Upper lobe of right lung (tissue), 1 donor: ENCODE measurements at regions not wholly inside any gene's neighbourhood (a gene's known extent, or its start where the extent isn't known, plus 50 kb on each side); places are given as distances from the start of the nearest gene placed in this dataset.

ENCODE experiments used
- ATAC-seq: fragments of 200-7000 bp; cut with Tn5 transposase; one replicate; pipeline ENCODE4 v1.9.1; 2020; ENCODE audit warnings: mild to moderate bottlenecking, moderate library complexity
- DNase-seq: peaks from one replicate; pipeline ENCODE4 v3.0.0-alpha.2; 2020
- H3K27ac ChIP-seq: fragments of 200-600 bp; one replicate; pipeline ENCODE4 v1.8.0; 2022
- H3K27me3 ChIP-seq: fragments of 200-600 bp; one replicate; pipeline ENCODE4 v1.8.0; 2022; ENCODE audit warnings: mild to moderate bottlenecking
- H3K36me3 ChIP-seq: fragments of 200-600 bp; one replicate; pipeline ENCODE4 v1.8.0; 2022
- H3K4me1 ChIP-seq: fragments of 200-600 bp; one replicate; pipeline ENCODE4 v1.8.0; 2022
- H3K4me3 ChIP-seq: fragments of 200-600 bp; one replicate; pipeline ENCODE4 v1.8.0; 2022; ENCODE audit warnings: mild to moderate bottlenecking
- H3K9me3 ChIP-seq: fragments of 200-600 bp; one replicate; pipeline ENCODE4 v1.8.0; 2022
- CTCF ChIP-seq: fragments of 200-600 bp; IDR thresholded peaks from one replicate; pipeline ENCODE4 v1.8.0; 2022; ENCODE audit warnings: antibody characterized with exemption
- intact Hi-C: fragments of 100-400 bp; cut with DNase I; formaldehyde crosslinking; loops from one replicate; pipeline ENCODE4 v1.11.0; 2022
- donor health status: DM: no; HTN: yes; CAD: no; lungs with severe emphysema.

DNA sequence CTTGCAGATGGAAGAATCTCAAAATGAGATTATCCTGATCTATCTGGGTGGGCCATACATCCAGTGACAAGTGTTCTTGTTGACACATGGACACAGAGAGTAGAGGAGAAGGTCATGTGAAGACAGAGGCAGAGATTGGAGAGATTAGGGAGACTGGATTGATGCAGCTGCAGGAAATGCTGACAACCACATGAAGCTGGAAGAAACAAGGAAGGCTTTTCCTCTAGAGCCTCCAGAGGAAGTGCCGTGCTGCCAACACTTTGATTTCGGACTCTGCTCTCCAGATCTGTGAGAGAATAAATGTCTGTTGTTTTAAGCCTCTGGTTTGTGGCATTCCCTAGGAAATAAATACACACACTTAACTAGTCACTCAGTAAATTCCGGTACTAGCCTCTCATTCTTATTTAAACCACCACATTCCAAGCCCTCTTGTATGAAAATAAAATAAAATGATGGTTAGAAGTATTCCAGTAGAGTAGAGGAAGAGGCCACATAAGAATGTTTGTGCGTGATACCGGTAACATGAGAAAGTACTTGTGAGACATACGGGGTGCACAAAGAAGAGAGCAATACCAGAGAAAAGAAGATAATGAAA lies 110.9 kb upstream of the DMAC1 start:
- H3K27ac ChIP-seq, result no peak overlapping the region
- no peak for TF ChIP-seq CTCF
- ATAC-seq, result no peak
- no peaks in the 10 kb centered on the region for H3K9me3 ChIP-seq
- intact Hi-C loops, result no loop called here
- no peaks in the 10 kb centered on the region for H3K36me3 ChIP-seq
- H3K27me3 ChIP-seq, result no peaks in the 10 kb centered on the region
- DNase-seq, result no peak
- no peaks in the 10 kb centered on the region for H3K4me1 ChIP-seq
- no peak overlapping the region for H3K4me3 ChIP-seq

GRCh38 chr9:7909537-7909936 lies 110.0 kb upstream of the DMAC1 start:
- intact Hi-C loops, result no loop called here
- Histone ChIP-seq H3K9me3 (no peaks in the 10 kb centered on the region), H3K4me3 (no peak overlapping the region), H3K36me3 (no peaks in the 10 kb centered on the region), H3K27ac (no peak overlapping the region), H3K27me3 (no peaks in the 10 kb centered on the region), H3K4me1 (no peaks in the 10 kb centered on the region)
- TF ChIP-seq CTCF, result no peak
- no peak for DNase-seq
- no peak for ATAC-seq

DNA sequence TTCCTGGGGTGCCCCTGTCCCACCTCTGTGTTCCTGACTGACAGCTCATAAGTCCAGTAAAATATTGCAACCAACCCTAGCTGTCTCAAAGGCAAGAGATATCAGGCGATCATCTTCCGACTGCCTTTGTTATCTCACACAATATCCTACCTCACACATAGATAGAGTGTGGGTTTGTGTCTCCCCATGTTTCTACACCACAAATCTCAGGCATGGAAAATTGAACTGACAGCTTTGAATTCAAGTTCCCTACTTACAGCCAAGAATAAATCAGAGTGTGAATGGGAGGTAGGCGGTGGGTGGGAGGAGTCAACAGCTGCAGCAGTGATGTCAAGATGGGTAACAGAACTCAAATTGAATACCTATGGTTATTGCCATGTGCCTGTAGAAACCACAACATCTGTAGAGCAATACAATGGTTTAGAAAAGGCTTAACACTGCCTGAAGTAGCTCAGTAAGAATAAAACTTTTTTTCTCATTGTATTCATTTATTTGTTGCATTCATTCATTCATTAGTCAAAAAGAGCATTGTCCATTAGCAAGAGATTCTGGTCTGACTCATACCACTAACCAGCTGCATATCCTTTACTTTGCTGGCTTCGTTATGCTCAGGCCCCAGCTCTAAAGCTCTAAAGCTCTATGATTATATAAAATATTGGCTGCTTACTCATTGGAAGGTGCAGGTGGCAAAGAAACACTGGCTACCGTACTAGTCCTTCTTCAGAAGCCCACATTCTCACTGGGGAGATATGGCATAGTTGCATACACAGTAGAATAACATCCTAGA lies 108.2 kb upstream of the DMAC1 start:
- intact Hi-C loops, result no loop called here
- no peak for TF ChIP-seq CTCF
- Histone ChIP-seq H3K27me3 (no peaks in the 10 kb centered on the region), H3K36me3 (no peaks in the 10 kb centered on the region), H3K4me3 (no peak overlapping the region), H3K9me3 (no peaks in the 10 kb centered on the region), H3K27ac (no peak overlapping the region), H3K4me1 (no peaks in the 10 kb centered on the region)
- ATAC-seq, result no peak
- DNase-seq, result no peak

- DNase-seq (no peak), ATAC-seq (no peak)
- Histone ChIP-seq H3K4me3 (no peak overlapping the region), H3K4me1 (no peaks in the 10 kb centered on the region), H3K27ac (no peak overlapping the region), H3K27me3 (no peaks in the 10 kb centered on the region), H3K36me3 (no peaks in the 10 kb centered on the region), H3K9me3 (no peaks in the 10 kb centered on the region)
- intact Hi-C loops, result no loop called here
- TF ChIP-seq CTCF, result no peak
Measured at GRCh38 chr9:7906783-7907550, 107.4 kb upstream of the DMAC1 start.

- intact Hi-C loops, result no loop called here
- Histone ChIP-seq H3K4me3 (no peak overlapping the region), H3K27ac (no peak overlapping the region), H3K36me3 (no peaks in the 10 kb centered on the region), H3K9me3 (no peaks in the 10 kb centered on the region), H3K27me3 (no peaks in the 10 kb centered on the region), H3K4me1 (no peaks in the 10 kb centered on the region)
- DNase-seq (no peak), ATAC-seq (peak; percentile 70)
- TF ChIP-seq CTCF, result no peak
Measured at GRCh38 chr9:7901621-7902020, 102.0 kb upstream of the DMAC1 start.
